Head of caudate nucleus (tissue), 42 donors: ENCODE measurements at regions not wholly inside any gene's neighbourhood (a gene's known extent, or its start where the extent isn't known, plus 50 kb on each side); places are given as distances from the start of the nearest gene placed in this dataset.
A peak's percentile ranks its signal among the peaks of the same experiment; 100 is the strongest.

Experiments
- DNase-seq, 42 donors: peaks; one replicate each; pipeline versions ENCODE4 v3.0.0 to v3.0.0-alpha.2; 2020 to 2021; ENCODE audit warnings: mixed read lengths in 7 of 42
- intact Hi-C: fragments of 100-400 bp; cut with DNase I; formaldehyde crosslinking; loops from one replicate; pipeline ENCODE4 v1.15.0; 2022

- intact Hi-C loops = no loop called here
- DNase-seq = peak in 10 of 42 donors; percentile 1 to 68 (median 26)
Measured at GRCh38 chr3:102979682-102980354, 545.0 kb downstream of the ZPLD1 start.

GRCh38 chr3:102980355-102980696, 545.5 kb downstream of the ZPLD1 start:
- DNase-seq = no peak
- intact Hi-C loops = no loop called here

DNA sequence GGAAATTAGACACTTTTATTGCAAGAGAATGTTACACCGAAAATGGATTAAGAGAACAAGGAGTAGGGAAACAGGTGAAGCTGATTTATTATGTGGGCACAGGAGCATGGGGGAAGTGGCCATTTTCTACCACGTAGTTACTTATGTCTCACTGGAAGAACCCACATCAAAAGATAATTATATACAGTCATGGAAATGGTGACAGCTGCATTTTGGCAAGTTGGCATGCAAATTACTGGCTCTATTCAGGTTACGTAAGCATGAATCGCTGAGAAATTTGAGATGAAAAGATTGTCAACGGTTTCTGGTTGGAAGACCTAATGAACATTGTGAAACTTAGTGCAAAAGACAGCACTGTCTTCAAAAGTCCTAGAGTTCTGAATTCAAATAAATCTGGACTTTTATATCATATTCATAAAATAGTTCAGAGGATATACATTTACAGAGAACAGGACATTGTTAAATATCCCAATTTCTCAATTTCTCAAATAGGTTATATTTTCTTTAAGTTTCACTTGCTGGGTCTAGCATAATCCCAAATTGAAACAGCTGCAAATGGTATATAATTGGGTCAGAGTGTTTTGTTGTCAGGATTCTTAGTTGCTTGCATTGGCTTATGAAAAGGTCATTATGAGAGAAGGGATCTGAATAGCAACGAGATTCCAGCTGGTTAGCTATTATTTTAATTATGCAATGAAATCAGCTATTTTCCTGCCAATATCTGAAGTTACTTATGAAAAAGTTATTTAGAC, 567.8 kb downstream of the ZPLD1 start:
- intact Hi-C loops = no loop called here
- peak in 5 of 42 donors; percentile 6 to 42 (median 12) for DNase-seq

DNA sequence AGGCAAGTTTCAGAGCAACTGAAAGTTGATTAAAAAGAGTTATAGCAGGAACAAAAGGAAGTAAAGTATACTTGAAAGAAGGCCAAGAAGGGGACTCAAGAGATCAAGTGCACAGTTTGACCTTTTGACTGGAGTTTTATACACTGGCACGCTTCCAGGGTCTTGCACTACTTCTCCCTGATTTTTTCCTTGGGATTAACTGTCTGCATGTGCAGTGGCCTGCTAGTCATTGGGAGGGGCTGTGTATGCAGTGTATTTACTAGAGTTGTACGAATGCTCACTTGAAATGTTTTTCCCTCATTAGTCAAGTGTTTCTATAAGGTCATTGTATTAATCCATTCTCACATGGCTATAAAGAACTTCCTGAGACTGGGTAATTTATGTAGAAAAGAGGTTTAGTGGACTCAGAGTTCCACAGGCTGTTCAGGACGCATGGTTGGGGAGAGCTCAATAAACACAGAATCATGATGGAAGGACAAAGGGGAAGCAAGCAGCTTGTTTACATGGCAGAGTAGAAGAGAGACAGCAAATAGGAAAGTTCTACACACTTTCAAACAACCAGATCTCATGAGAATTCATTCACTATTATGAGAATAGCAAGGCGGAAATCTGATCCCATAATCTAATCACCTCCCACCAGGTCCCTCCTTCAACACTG, 571.8 kb downstream of the ZPLD1 start:
- DNase-seq = no peak
- intact Hi-C loops = no loop called here

DNA sequence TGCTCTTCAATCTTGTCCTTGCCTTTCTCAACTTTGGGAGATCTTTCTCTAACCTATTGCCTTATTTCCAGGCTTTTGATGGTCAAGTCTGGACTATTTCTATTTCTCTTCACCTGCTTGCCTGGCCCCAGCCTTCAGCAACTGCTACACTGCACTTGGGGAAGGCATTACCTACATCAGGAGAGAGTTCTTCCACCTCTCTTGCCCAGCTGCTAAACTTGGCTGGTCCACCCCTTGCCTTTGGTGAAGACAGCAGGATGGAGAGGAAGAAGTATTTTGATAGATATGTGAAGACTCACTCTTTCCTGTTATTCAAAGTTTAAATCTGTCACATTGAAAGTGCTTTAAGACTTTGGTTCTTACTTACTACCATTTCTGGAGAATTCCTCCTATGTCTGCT, 574.8 kb downstream of the ZPLD1 start:
- no peak for DNase-seq
- intact Hi-C loops = no loop called here

- intact Hi-C loops = no loop called here
- DNase-seq = no peak
Measured at GRCh38 chr3:103025880-103026279, 591.1 kb downstream of the ZPLD1 start.

GRCh38 chr3:103033841-103034240, 599.0 kb downstream of the ZPLD1 start:
- DNase-seq = no peak
- intact Hi-C loops = no loop called here

- no peak for DNase-seq
- intact Hi-C loops = no loop called here
Measured at GRCh38 chr3:103047640-103048039, 612.8 kb downstream of the ZPLD1 start.

GRCh38 chr3:103048068-103048722, 613.4 kb downstream of the ZPLD1 start:
- intact Hi-C loops = no loop called here
- DNase-seq = no peak

DNA sequence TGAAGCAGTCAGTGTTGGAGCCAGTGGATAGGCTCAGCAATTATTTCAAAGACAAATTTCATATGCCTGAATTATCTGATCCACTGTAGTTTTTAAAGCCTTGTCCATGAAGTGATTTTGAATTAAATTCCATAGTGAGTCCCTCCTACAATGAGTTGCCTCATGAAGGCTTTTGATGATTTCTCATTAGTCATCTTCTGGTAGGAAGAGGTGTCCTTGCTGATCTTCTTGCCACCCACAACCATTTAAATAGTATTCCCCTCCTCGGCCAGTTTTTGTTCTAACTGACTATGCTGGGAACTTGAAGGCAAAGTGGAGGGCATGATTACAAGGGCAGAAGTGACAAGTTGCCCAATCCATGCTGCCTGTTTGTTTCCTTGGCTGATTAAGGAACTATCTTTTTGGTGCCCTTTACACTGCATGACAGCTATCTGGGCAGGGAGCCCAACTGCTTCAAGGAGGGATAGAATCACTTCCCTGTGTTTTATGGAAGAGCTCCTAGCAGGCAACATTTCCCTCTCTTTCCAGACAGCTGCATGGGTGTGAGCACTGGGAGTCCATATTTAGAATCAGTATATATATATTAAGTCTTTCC, 617.5 kb downstream of the ZPLD1 start:
- peak in 29 of 42 donors; percentile 1 to 43 (median 20) for DNase-seq
- intact Hi-C loops = no loop called here

- no peak for DNase-seq
- intact Hi-C loops = no loop called here
Measured at GRCh38 chr3:103055021-103055520, 620.3 kb downstream of the ZPLD1 start.

DNA sequence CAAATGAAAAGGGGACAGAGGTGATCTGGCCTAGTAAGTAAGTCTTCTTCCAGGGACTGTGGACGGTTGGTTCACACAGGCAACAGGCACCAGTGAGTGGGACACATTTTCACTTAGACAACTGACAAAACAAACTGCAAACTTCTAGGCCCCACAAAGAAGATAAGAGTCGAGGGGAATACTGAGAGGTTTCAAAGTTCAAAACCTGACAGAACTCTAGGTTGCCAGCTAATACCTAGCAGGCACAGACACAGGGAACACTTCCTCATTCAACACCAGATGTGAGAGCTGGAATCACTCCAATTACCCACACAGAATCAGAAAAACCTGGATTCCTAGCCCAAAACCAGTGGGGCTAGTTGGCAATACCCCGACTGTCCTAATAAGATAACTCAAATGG, 621.7 kb downstream of the ZPLD1 start:
- intact Hi-C loops = no loop called here
- DNase-seq = no peak

DNA sequence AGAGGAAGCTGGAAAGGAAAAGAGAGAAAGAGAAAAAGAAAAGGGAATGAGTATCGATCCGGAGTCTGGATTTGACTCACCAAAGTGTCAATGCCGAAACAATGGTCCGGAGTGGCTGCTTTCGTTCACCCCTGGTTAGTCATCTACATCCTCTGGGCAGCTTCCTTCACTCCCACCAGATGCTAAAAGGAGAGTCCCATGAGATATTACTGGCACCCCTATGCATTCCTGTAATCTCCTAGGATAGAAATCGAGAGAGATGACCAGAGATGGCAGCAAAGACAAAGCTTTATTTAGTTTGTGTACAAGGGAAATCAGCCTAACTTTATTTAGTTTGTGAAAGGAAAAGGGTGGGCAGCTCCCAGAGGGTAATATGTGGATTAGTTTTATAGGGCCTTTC, 622.2 kb downstream of the ZPLD1 start:
- DNase-seq = no peak
- intact Hi-C loops = no loop called here

DNA sequence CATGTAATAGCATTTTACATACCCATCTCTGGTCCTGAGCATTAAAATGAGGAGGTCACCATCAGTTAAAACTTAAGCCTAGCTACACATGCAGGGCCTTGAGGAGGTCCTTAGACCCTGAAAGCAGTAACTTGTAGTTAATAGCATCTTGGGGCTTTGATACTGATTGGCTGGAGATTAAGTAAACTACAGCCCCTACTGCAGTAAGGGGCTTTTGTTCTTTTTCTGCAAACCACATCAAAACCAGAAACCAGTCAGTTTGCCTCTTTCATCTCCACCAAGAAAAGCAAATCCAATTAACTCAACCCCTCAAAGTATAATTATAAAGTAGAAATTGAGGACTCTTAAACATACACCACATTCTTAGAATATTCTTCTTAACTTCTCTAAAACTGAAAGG, 622.7 kb downstream of the ZPLD1 start:
- no peak for DNase-seq

GRCh38 chr3:103059432-103059831, 624.6 kb downstream of the ZPLD1 start:
- DNase-seq = no peak
- intact Hi-C loops = no loop called here

More for the DNA sequence above, 622.7 kb downstream of the ZPLD1 start:
- intact Hi-C loops = no loop called here

- DNase-seq = no peak
- intact Hi-C loops = no loop called here
Measured at GRCh38 chr3:103060242-103060641, 625.4 kb downstream of the ZPLD1 start.

DNA sequence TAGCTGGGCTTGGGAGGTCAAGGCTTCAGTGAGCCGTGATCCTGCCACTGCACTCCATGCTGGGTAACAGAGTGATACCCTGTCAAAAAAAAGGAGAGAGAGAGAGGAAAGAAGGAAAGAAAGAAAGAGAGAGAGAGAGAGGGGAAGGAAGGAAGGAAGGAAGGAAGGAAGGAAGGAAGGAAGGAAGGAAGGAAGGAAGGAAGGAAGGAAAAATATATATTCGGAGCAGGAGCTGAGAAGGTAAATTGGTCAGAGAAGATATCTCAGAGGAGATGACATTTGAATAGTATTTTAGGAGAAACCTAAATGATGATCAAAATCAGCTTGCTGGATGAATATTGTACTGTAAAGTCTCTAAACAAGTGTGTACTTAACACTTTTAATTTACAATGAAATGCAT, 633.1 kb downstream of the ZPLD1 start:
- DNase-seq = no peak
- intact Hi-C loops = no loop called here

DNA sequence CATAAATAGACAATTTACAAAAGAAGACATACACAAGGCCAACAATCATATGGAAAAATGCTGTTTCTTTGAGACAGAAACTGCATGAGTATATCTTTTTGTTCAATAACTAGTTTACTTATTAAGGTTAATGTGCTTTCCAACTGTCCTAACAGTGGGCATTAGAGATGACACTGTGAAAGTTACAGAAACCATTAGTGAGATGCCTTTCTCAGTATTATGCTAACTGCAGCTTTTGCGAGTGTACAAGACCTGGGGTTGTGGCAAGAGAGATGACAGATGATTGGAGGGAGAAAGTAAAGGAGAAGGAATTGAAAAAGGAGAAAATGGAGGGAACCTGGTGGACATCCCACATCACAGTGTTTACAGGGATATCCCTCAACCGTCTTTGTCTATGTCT, 640.5 kb downstream of the ZPLD1 start:
- intact Hi-C loops = no loop called here

DNA sequence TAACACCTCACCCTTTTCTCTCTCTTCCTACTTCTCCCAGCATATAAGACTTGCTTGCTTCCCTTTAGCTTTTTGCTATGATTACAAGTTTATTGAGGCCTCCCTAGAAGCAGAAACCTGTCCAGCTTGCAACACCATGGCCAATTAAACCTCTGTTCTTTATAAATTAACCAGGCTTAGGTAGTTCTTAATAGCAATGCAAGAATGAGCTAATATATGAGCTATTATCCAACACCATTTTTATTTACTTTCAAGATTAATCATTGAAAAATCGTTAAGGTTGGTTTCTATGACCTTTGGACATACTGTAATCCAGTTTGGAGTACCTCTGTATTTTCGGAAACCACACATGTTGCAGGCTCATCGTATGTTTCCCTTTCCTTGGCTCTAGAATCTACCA, 643.1 kb downstream of the ZPLD1 start:
- DNase-seq = no peak
- intact Hi-C loops = no loop called here

More for the DNA sequence above, 640.5 kb downstream of the ZPLD1 start:
- no peak for DNase-seq
